ENCODE measurements at regions not wholly inside any gene's neighbourhood (a gene's known extent, or its start where the extent isn't known, plus 50 kb on each side); places are given as distances from the start of the nearest gene placed in this dataset.

DNA sequence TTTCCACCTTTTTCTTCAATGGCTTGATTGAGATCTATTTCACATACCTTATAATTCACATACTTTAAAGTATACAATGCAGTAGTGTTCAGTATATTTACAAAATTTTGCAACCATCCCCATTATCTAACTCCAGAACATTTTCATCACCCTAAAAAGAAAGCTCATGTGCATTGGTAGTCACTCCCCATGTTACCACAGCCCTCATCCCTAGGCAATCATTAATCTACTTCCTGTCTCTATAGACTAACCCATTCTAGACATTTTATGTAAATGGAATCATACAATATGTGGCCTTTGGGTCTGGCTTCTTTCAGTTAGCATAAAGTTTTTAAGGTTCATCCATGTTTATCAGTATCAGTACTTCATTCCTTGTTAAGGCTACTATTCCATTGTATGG, 214.2 kb downstream of the WDR11 start:
- no peaks in the 10 kb centered on the region for H3K27me3 ChIP-seq
- H3K27ac ChIP-seq = no peak overlapping the region
- H3K4me3 ChIP-seq = no peak overlapping the region
- H3K36me3 ChIP-seq (replicated peaks in 1 of 2; ENCODE audit: insufficient read depth in 1 of 2, low read depth in 2 of 2) = no peaks in the 10 kb centered on the region
- intact Hi-C loops (cut with DNase I) = no loop called here
- no peak for ATAC-seq
- no peaks in the 10 kb centered on the region for H3K4me1 ChIP-seq
- TF ChIP-seq, protein P1, sequence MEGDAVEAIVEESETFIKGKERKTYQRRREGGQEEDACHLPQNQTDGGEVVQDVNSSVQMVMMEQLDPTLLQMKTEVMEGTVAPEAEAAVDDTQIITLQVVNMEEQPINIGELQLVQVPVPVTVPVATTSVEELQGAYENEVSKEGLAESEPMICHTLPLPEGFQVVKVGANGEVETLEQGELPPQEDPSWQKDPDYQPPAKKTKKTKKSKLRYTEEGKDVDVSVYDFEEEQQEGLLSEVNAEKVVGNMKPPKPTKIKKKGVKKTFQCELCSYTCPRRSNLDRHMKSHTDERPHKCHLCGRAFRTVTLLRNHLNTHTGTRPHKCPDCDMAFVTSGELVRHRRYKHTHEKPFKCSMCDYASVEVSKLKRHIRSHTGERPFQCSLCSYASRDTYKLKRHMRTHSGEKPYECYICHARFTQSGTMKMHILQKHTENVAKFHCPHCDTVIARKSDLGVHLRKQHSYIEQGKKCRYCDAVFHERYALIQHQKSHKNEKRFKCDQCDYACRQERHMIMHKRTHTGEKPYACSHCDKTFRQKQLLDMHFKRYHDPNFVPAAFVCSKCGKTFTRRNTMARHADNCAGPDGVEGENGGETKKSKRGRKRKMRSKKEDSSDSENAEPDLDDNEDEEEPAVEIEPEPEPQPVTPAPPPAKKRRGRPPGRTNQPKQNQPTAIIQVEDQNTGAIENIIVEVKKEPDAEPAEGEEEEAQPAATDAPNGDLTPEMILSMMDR (IDR thresholded peaks at IDR 0.05) = no peak
- no peak for TF ChIP-seq POLR2A (IDR thresholded peaks at IDR 0.05)
- no peaks in the 10 kb centered on the region for H3K9me3 ChIP-seq
- no peak for DNase-seq

DNA sequence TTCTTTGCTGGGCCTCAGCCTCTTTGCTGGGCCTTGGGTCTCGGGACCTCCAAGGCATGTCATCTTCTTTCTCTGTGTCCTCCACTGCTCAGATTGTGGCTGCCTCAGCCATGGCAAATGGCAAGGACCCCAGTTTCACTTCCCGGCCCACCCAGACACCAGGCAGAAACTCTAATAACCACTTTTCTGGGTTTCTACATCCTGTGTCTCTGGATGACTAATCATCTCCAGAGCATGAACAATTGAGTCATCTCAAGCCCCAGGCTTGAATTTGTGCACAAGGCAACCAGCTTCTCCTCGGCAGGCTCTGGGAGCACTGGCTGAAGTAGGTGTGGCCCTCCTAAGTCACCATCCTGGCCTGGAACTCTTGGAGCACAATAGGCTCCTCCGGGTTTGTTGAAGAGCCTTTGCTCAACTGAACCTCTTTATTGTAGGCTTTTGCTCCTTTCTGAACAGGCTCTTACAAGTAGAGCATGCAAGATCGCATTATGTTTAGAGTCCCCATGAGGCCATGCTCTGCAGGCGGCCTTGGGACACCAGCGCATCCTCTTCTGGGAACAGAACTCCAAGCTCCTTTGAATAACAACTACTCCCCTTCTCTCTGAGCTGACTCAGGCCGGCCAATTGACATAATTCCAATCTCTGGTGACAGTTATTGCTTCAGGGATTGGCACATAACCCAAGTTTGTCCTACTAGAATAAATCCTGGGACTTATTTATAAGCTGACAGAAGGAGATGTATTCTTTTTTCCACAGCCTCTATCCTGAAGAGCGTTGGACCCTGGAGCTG, 218.1 kb downstream of the WDR11 start:
- TF ChIP-seq POLR2A (IDR thresholded peaks at IDR 0.05) = no peak
- TF ChIP-seq, protein P1 (IDR thresholded peaks at IDR 0.05) = no peak
- 72 to 81% methylated on average over 9 of the region's 9 CpGs for WGBS, 2 donors
- Histone ChIP-seq H3K4me3 (no peak overlapping the region), H3K27ac (no peak overlapping the region), H3K9me3 (no peaks in the 10 kb centered on the region), H3K4me1 (no peaks in the 10 kb centered on the region), H3K36me3 (replicated peaks in 1 of 2; ENCODE audit: insufficient read depth in 1 of 2, low read depth in 2 of 2) (no peaks in the 10 kb centered on the region), H3K27me3 (no peaks in the 10 kb centered on the region)
- no peak for DNase-seq
- intact Hi-C loops (cut with DNase I) = no loop called here
- ATAC-seq = no peak

DNA sequence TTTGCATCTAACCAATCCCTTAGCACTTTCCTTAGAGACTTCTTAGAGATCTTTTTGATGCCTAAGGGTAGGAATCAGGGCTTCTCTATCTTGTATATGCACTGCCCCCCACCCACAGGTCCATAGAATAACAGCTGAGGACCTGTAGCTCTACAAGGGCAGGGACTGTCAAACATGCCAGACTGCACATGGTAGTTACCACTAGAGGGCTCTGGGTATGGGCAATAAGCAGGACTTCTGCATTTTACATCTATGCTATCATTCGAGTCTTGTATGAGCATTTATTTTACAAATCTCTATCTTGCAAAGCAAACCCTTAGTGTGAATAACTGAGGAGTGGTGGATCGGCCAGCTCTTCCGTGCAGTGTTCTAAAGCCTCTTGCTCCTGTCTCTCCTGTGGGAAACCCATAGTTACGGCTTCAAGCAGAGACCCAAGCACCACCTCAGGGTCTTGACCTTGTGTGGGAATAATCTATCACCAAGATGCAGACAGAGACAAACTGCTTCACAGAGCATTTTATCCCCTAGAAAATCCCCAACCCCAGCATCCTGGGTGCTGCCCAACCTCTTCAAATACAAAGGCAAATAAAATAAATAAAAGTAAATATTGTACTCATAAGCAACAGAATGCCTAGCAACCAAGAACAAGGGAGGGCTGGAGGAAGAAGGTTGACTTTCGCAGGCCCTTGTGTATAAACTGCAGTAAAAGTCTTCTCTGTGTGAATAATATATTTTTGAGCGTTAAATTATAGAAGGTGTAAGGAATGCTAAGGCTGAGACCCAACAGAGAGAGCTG, 219.3 kb downstream of the WDR11 start:
- intact Hi-C loops (cut with DNase I) = no loop called here
- Histone ChIP-seq H3K9me3 (no peaks in the 10 kb centered on the region), H3K27ac (no peak overlapping the region), H3K4me1 (no peaks in the 10 kb centered on the region), H3K27me3 (no peaks in the 10 kb centered on the region), H3K36me3 (replicated peaks in 1 of 2; ENCODE audit: insufficient read depth in 1 of 2, low read depth in 2 of 2) (no peaks in the 10 kb centered on the region), H3K4me3 (no peak overlapping the region)
- no peak for ATAC-seq
- DNase-seq = peak in 1 of 4 donors; percentile 13
- TF ChIP-seq, protein P1 (IDR thresholded peaks at IDR 0.05) = peak in 3 of 7 experiments; percentile 9 to 21 (median 18)
- TF ChIP-seq POLR2A (IDR thresholded peaks at IDR 0.05) = no peak
- 73 to 76% methylated on average over 6 of the region's 6 CpGs for WGBS, 2 donors

DNA sequence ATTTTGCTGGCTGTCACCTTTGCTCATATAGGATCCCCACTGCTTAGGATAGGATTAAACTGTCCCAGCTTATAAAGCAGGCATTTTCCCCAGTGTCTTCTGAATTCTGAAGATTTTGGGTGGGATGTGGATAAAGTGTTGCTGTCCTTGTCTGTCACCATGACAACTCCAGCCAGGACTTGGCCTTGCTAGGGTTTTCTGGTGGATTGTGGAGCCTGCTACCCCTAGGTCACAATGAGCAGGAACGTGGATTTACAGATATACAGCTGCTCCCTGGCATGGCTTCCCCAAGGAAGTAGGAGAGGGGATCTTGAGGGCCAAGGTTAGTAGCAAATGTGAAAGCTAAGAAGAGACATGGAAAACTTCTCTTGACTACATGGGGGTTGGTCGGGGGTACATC, 220.7 kb downstream of the WDR11 start:
- Histone ChIP-seq H3K4me1 (peaks cover 8% of the 10 kb centered on the region), H3K4me3 (no peak overlapping the region), H3K9me3 (no peaks in the 10 kb centered on the region), H3K27ac (no peak overlapping the region), H3K27me3 (no peaks in the 10 kb centered on the region), H3K36me3 (replicated peaks in 1 of 2; ENCODE audit: insufficient read depth in 1 of 2, low read depth in 2 of 2) (no peaks in the 10 kb centered on the region)
- WGBS, 2 donors = 47 to 64% methylated on average over 2 of the region's 2 CpGs
- DNase-seq (no peak), ATAC-seq (no peak)
- intact Hi-C loops (cut with DNase I) = no loop called here
- TF ChIP-seq, protein P1 (IDR thresholded peaks at IDR 0.05) = no peak
- TF ChIP-seq POLR2A (IDR thresholded peaks at IDR 0.05) = no peak
